SK-N-SH (cell line): ENCODE measurements at regions not wholly inside any gene's neighbourhood (a gene's known extent, or its start where the extent isn't known, plus 50 kb on each side); places are given as distances from the start of the nearest gene placed in this dataset.

ENCODE experiments used
- CTCF ChIA-PET: fragments of 300-600, 350-600 bp; formaldehyde crosslinking; extraction: SDS; loops from one replicate; lab custom pipeline; 2021; lab: Yijun Ruan, JAX
- POLR2A ChIA-PET: fragments of 350-600 bp; sonication (Branson Sonifier 250); formaldehyde crosslinking; extraction: SDS; loops from one replicate; lab custom pipeline; 2020; ENCODE audit warnings: antibody characterized with exemption, inconsistent platforms; lab: Yijun Ruan, JAX
- DNase-seq: peaks from one replicate; pipeline ENCODE4 v3.0.0; 2012
- H2AFZ ChIP-seq: fragments of 200-600 bp; sonication (generic); 2 replicates; pipeline ENCODE4 v1.8.1; 2016; ENCODE audit warnings: antibody characterized with exemption, mild to moderate bottlenecking, low read depth
- H3F3A ChIP-seq: fragments of 200-600 bp; sonication (generic); replicated peaks from 2 replicates; pipeline ENCODE3; 2016; ENCODE audit warnings: antibody characterized with exemption, mild to moderate bottlenecking; ENCODE audit not compliant: insufficient read depth
- H3K27ac ChIP-seq, 2 experiments: fragments of 200-500 bp in 1 of 2; fragments of 200-600 bp in 1 of 2; sonication (Bioruptor generic) in 1 of 2; sonication (generic), shearing (Covaris generic) in 1 of 2; 2 replicates each; pipeline versions ENCODE4 v1.5.1 to v1.6.1; 2014 to 2016; ENCODE audit warnings: low read depth in 2 of 2, inconsistent platforms in 1 of 2, low read length in 1 of 2, mild to moderate bottlenecking in 1 of 2, mixed read lengths in 1 of 2
- H3K27me3 ChIP-seq: fragments of 200-600 bp; sonication (generic), shearing (Covaris generic); 2 replicates; pipeline ENCODE4 v1.6.1; 2016; ENCODE audit warnings: mixed run types; ENCODE audit not compliant: insufficient read depth
- H3K36me3 ChIP-seq, 2 experiments: fragments of 200-500 bp in 1 of 2; fragments of 200-600 bp in 1 of 2; sonication (Bioruptor generic) in 1 of 2; sonication (generic) in 1 of 2; replicated peaks in 1 of 2; 2 replicates each; pipeline versions ENCODE3 to v1.5.1; 2014 to 2016; ENCODE audit warnings: low read length in 1 of 2, mild to moderate bottlenecking in 1 of 2; ENCODE audit not compliant: insufficient read depth in 2 of 2, control insufficient read depth in 1 of 2
- H3K4me1 ChIP-seq, 2 experiments: fragments of 200-500 bp in 1 of 2; fragments of 200-600 bp in 1 of 2; sonication (Bioruptor generic) in 1 of 2; sonication (generic), shearing (Covaris generic) in 1 of 2; 2 replicates each; pipeline versions ENCODE4 v1.5.1 to v1.6.1; 2014 to 2016; ENCODE audit warnings: low read depth in 1 of 2, low read length in 1 of 2, mixed run types in 1 of 2; ENCODE audit not compliant: insufficient read depth in 2 of 2, control insufficient read depth in 1 of 2
- H3K4me2 ChIP-seq: fragments of 200-600 bp; sonication (generic), shearing (Covaris generic); 2 replicates; pipeline ENCODE4 v1.6.1; 2017; ENCODE audit warnings: mixed run types
- H3K4me3 ChIP-seq, 2 experiments: fragments of 200-500 bp in 1 of 2; fragments of 200-600 bp in 1 of 2; sonication (Bioruptor generic) in 1 of 2; sonication (generic), shearing (Covaris generic) in 1 of 2; 2 replicates each; pipeline versions ENCODE4 v1.5.1 to v1.8.1; 2014 to 2016; ENCODE audit warnings: low read depth in 2 of 2, inconsistent platforms in 1 of 2, low read length in 1 of 2, mild to moderate bottlenecking in 1 of 2, mixed read lengths in 1 of 2, moderate library complexity in 1 of 2
- H3K79me2 ChIP-seq: fragments of 200-600 bp; sonication (generic); 2 replicates; pipeline ENCODE4 v1.8.1; 2017; ENCODE audit warnings: mild to moderate bottlenecking; ENCODE audit not compliant: insufficient read depth
- H3K9ac ChIP-seq: fragments of 200-600 bp; sonication (generic); 2 replicates; pipeline ENCODE4 v1.6.1; 2017; ENCODE audit warnings: mixed run types
- H3K9me2 ChIP-seq: fragments of 200-600 bp; sonication (generic); 2 replicates; pipeline ENCODE4 v1.6.1; 2017; ENCODE audit warnings: mixed run types
- H3K9me3 ChIP-seq: fragments of 200-600 bp; sonication (generic); 2 replicates; pipeline ENCODE4 v1.6.1; 2017; ENCODE audit warnings: mixed run types, mild to moderate bottlenecking, moderate library complexity
- H4K20me1 ChIP-seq: fragments of 200-600 bp; sonication (generic); 2 replicates; pipeline ENCODE4 v1.6.1; 2017; ENCODE audit warnings: mild to moderate bottlenecking, mixed run types; ENCODE audit not compliant: insufficient read depth
- CHD2 ChIP-seq: fragments of 150-350 bp; IDR thresholded peaks from 2 replicates; pipeline ENCODE4 v1.6.1; 2018; ENCODE audit warnings: low read length; ENCODE audit not compliant: partially characterized antibody
- CTCF ChIP-seq: fragments of 200-600 bp; sonication (generic); IDR thresholded peaks from 2 replicates; pipeline ENCODE4 v1.6.1; 2017; ENCODE audit warnings: antibody characterized with exemption, mild to moderate bottlenecking, moderate library complexity
- ELF1 ChIP-seq: IDR thresholded peaks from 2 replicates; pipeline ENCODE4 v1.4.0; 2012
- EP300 ChIP-seq, 2 experiments: IDR thresholded peaks; 2 replicates each; pipeline versions ENCODE4 v1.4.0 to v1.6.1; 2012; ENCODE audit warnings: borderline replicate concordance in 1 of 2, low read depth in 1 of 2, low read length in 1 of 2
- EZH2phosphoT487 ChIP-seq: fragments of 200-600 bp; sonication (generic); IDR thresholded peaks from 2 replicates; pipeline ENCODE4 v1.6.1; 2017; ENCODE audit warnings: low read depth, mixed run types, mild to moderate bottlenecking, antibody characterized with exemption, moderate library complexity, borderline replicate concordance
- FOSL2 ChIP-seq: IDR thresholded peaks from 2 replicates; pipeline ENCODE4 v1.4.0; 2012; ENCODE audit warnings: low read depth, mild to moderate bottlenecking, moderate library complexity, borderline replicate concordance
- FOXM1 ChIP-seq: IDR thresholded peaks from 2 replicates; pipeline ENCODE4 v1.4.0; 2012; ENCODE audit warnings: low read depth, mild to moderate bottlenecking
- GABPA ChIP-seq: IDR thresholded peaks from 2 replicates; pipeline ENCODE4 v1.4.0; 2012; ENCODE audit warnings: low read depth, mild to moderate bottlenecking
- GATA2 ChIP-seq: sonication (generic); formaldehyde crosslinking; IDR thresholded peaks from 2 replicates; pipeline ENCODE4 v1.5.0; 2020; ENCODE audit warnings: mild to moderate bottlenecking, missing genetic modification reagents
- MAX ChIP-seq: IDR thresholded peaks from 2 replicates; pipeline ENCODE4 v1.4.0; 2012; ENCODE audit warnings: low read depth
- MEF2A ChIP-seq: IDR thresholded peaks from 2 replicates; pipeline ENCODE4 v1.4.0; 2012; ENCODE audit warnings: low read depth, borderline replicate concordance
- MXI1 ChIP-seq: IDR thresholded peaks from 2 replicates; pipeline ENCODE4 v1.6.1; 2012; ENCODE audit warnings: mild to moderate bottlenecking, low read depth, low read length, improper control_type of control experiment
- NFIC ChIP-seq: IDR thresholded peaks from 2 replicates; pipeline ENCODE4 v1.4.0; 2012; ENCODE audit warnings: borderline replicate concordance
- RCOR1 ChIP-seq: fragments of 150-350 bp; IDR thresholded peaks from 2 replicates; pipeline ENCODE4 v1.6.1; 2017; ENCODE audit warnings: antibody characterized with exemption, low read length
- RXRA ChIP-seq: IDR thresholded peaks from 2 replicates; pipeline ENCODE4 v1.4.0; 2012; ENCODE audit warnings: low read depth, mild to moderate bottlenecking, borderline replicate concordance
- SMC3 ChIP-seq: IDR thresholded peaks from 2 replicates; pipeline ENCODE4 v1.6.1; 2012; ENCODE audit warnings: low read depth, low read length, improper control_type of control experiment
- TAF1 ChIP-seq: IDR thresholded peaks from 2 replicates; pipeline ENCODE4 v1.6.1; 2012; ENCODE audit warnings: low read depth, mild to moderate bottlenecking, low read length, moderate library complexity, borderline replicate concordance
- TCF12 ChIP-seq: IDR thresholded peaks from 2 replicates; pipeline ENCODE4 v1.4.0; 2012
- TEAD4 ChIP-seq: IDR thresholded peaks from 2 replicates; pipeline ENCODE4 v1.4.0; 2012; ENCODE audit warnings: mild to moderate bottlenecking, borderline replicate concordance; ENCODE audit not compliant: insufficient read depth
- YY1 ChIP-seq: IDR thresholded peaks from 2 replicates; pipeline ENCODE4 v1.4.0; 2012; ENCODE audit warnings: low read depth, mild to moderate bottlenecking
- WGBS: methylation state at CpG from one replicate; pipeline ENCODE4 v1.1.6; 2017; ENCODE audit warnings: low lambda C conversion rate; 5-methylcytosine and 5-hydroxymethylcytosine counted together
- TF ChIP-seq, protein P1 (sequence below): IDR thresholded peaks from 2 replicates; pipeline ENCODE4; 2012
- TF ChIP-seq, protein P2 (sequence below): IDR thresholded peaks from 2 replicates; pipeline ENCODE4 v1.4.0; 2012; ENCODE audit warnings: low read depth, borderline replicate concordance

- no peak for TF ChIP-seq CTCF
- TF ChIP-seq, protein P1, sequence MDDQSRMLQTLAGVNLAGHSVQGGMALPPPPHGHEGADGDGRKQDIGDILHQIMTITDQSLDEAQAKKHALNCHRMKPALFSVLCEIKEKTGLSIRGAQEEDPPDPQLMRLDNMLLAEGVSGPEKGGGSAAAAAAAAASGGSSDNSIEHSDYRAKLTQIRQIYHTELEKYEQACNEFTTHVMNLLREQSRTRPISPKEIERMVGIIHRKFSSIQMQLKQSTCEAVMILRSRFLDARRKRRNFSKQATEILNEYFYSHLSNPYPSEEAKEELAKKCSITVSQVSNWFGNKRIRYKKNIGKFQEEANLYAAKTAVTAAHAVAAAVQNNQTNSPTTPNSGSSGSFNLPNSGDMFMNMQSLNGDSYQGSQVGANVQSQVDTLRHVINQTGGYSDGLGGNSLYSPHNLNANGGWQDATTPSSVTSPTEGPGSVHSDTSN, result no peak
- no peak for TF ChIP-seq SMC3
- no peak for TF ChIP-seq EP300 (IDR thresholded peaks at IDR 0.05; ENCODE audit: borderline replicate concordance in 1 of 2, low read depth in 1 of 2, low read length in 1 of 2)
- TF ChIP-seq FOSL2, result no peak
- no peak for TF ChIP-seq TAF1
- no peak for TF ChIP-seq RXRA
- H3F3A ChIP-seq, result no peaks in the 10 kb centered on the region
- WGBS, result 3% methylated on average over 2 of the region's 2 CpGs
Observed at GRCh38 chr2:59297816-59298215, 1056.7 kb upstream of the FANCL start.

DNA sequence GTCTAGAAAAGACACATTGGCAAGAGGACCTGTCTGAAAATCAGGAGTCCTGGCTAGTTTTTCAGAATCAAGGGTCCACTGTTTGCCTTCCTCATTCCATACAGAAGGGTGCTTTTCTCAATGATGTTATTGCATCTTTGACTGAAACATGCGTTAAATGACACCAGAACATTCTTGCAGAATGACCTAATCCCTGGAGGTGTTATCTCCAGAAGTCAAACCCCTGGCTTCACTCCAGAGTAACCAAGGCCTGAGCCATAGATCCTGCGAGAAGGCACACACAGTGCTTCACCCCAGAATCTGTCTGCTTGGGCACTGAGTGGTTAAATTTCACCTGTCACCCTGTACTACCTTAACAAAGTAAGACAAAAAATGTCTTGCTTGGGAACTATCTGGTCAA is 1055.2 kb upstream of the FANCL start:
- Histone ChIP-seq H2AFZ (no peak overlapping the region), H3K9ac (no peak overlapping the region), H4K20me1 (no peaks in the 10 kb centered on the region), H3K4me2 (no peak overlapping the region), H3K79me2 (no peaks in the 10 kb centered on the region), H3K36me3 (no peaks in the 10 kb centered on the region), H3K9me2 (no peaks in the 10 kb centered on the region), H3K27ac (no peak overlapping the region), H3F3A (no peaks in the 10 kb centered on the region), H3K9me3 (no peaks in the 10 kb centered on the region), H3K4me3 (no peak overlapping the region), H3K4me1 (no peaks in the 10 kb centered on the region), H3K27me3 (no peaks in the 10 kb centered on the region)
- DNase-seq, result no peak
- ChIA-PET POLR2A (no interaction called here), CTCF (no interaction called here)
- 23% methylated on average over 2 of the region's 2 CpGs for WGBS
- no peak for TF ChIP-seq CHD2
- TF ChIP-seq TCF12, result no peak
- no peak for TF ChIP-seq MAX
- TF ChIP-seq FOXM1, result no peak
- TF ChIP-seq FOSL2, result no peak
- TF ChIP-seq RXRA, result no peak
- no peak for TF ChIP-seq RCOR1
- TF ChIP-seq YY1, result no peak
- no peak for TF ChIP-seq GABPA
- TF ChIP-seq, protein P1, result no peak
- no peak for TF ChIP-seq TEAD4
- TF ChIP-seq ELF1, result no peak
- TF ChIP-seq MXI1, result no peak
- no peak for TF ChIP-seq MEF2A
- no peak for TF ChIP-seq NFIC
- TF ChIP-seq EZH2phosphoT487, result no peak
- TF ChIP-seq, protein P2, sequence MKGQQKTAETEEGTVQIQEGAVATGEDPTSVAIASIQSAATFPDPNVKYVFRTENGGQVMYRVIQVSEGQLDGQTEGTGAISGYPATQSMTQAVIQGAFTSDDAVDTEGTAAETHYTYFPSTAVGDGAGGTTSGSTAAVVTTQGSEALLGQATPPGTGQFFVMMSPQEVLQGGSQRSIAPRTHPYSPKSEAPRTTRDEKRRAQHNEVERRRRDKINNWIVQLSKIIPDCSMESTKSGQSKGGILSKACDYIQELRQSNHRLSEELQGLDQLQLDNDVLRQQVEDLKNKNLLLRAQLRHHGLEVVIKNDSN, result no peak
- no peak for TF ChIP-seq GATA2 (CRISPR knock-in tag)

More at GRCh38 chr2:59297816-59298215, 1056.7 kb upstream of the FANCL start:
- no peaks in the 10 kb centered on the region for H3K9me3 ChIP-seq
- POLR2A ChIA-PET, result no interaction called here
- no peaks in the 10 kb centered on the region for H3K9me2 ChIP-seq
- CTCF ChIA-PET, result no interaction called here
- no peaks in the 10 kb centered on the region for H3K27me3 ChIP-seq
- H3K4me3 ChIP-seq, result no peak overlapping the region
- DNase-seq, result no peak
- H3K9ac ChIP-seq, result no peak overlapping the region
- H2AFZ ChIP-seq, result no peak overlapping the region
- H3K4me1 ChIP-seq, result no peaks in the 10 kb centered on the region
- no peak overlapping the region for H3K4me2 ChIP-seq
- no peaks in the 10 kb centered on the region for H3K36me3 ChIP-seq
- H4K20me1 ChIP-seq, result no peaks in the 10 kb centered on the region
- H3K27ac ChIP-seq, result no peak overlapping the region
- H3K79me2 ChIP-seq, result no peaks in the 10 kb centered on the region
